ENCODE measurements at regions not wholly inside any gene's neighbourhood (a gene's known extent, or its start where the extent isn't known, plus 50 kb on each side); places are given as distances from the start of the nearest gene placed in this dataset.

- TF ChIP-seq GATA3 (IDR thresholded peaks at IDR 0.05; ENCODE audit: low read depth, low read length) (no peak), GATA2 (IDR thresholded peaks at IDR 0.05; ENCODE audit: low read depth, low read length) (no peak)
Observed at GRCh38 chr3:43882976-43883680, 192.4 kb downstream of the ABHD5 start.

DNA sequence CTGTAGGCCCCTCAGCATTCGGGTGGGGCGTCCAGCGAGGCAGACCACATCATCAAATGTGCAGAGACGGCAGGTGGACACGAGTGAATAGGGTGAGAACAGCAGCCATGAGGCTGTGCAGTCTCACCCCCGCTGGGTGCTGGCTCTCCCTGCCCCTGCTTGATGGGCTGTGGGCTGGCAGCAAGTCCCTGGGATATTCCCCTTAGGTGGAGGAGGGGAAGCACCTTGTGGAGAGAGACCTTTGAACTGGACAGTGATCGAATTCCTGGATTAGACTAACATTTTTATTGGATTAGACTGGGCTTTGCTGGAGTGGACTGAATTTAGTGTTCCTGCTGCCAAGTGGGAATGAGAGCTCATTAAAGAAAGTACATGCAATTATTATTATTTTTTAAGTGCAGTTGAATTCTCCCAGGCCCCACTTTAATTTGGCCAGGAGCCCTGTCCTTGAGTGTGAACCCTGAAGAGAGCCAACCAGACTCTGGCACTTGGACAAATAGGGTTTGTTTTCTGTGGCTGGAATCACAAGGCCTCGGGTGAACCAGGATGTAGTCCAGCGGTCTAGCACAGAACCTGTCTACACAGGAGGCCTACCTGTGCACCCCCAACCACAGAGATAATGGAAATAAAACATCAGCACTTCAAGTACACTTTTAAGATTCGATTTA, 193.1 kb downstream of the ABHD5 start:
- no peak for TF ChIP-seq GATA3 (IDR thresholded peaks at IDR 0.05; ENCODE audit: low read depth, low read length)
- TF ChIP-seq GATA2 (IDR thresholded peaks at IDR 0.05; ENCODE audit: low read depth, low read length), result no peak

DNA sequence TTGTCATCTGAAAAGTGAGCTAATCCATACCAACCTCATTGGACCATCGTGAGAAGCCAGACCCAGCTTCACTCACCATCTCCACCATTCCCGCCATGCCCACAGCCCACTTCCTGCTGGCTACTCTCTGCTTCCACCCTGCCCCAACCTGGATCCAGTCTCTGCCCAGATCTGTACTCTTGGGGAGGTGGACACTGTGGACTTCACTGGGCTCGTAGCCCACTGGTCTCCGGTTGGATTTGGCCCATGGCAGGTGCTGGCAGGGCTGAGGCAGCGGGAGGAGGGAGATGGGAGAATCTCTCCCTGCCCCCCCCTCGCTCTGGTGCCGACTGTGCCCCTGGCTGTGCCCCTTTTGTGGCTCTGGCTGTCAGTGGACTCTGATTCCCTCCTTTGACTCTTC, 193.8 kb downstream of the ABHD5 start:
- TF ChIP-seq GATA2 (IDR thresholded peaks at IDR 0.05; ENCODE audit: low read depth, low read length), result no peak
- TF ChIP-seq GATA3 (IDR thresholded peaks at IDR 0.05; ENCODE audit: low read depth, low read length), result no peak

- TF ChIP-seq GATA2 (IDR thresholded peaks at IDR 0.05; ENCODE audit: low read depth, low read length), result no peak
- no peak for TF ChIP-seq GATA3 (IDR thresholded peaks at IDR 0.05; ENCODE audit: low read depth, low read length)
Observed at GRCh38 chr3:43885908-43886618, 195.3 kb downstream of the ABHD5 start.

- TF ChIP-seq GATA2 (IDR thresholded peaks at IDR 0.05; ENCODE audit: low read depth, low read length) (no peak), GATA3 (IDR thresholded peaks at IDR 0.05; ENCODE audit: low read depth, low read length) (no peak)
Observed at GRCh38 chr3:43892061-43892460, 201.3 kb downstream of the ABHD5 start.

GRCh38 chr3:43892526-43892925, 201.8 kb downstream of the ABHD5 start:
- no peak for TF ChIP-seq GATA3 (IDR thresholded peaks at IDR 0.05; ENCODE audit: low read depth, low read length)
- no peak for TF ChIP-seq GATA2 (IDR thresholded peaks at IDR 0.05; ENCODE audit: low read depth, low read length)

DNA sequence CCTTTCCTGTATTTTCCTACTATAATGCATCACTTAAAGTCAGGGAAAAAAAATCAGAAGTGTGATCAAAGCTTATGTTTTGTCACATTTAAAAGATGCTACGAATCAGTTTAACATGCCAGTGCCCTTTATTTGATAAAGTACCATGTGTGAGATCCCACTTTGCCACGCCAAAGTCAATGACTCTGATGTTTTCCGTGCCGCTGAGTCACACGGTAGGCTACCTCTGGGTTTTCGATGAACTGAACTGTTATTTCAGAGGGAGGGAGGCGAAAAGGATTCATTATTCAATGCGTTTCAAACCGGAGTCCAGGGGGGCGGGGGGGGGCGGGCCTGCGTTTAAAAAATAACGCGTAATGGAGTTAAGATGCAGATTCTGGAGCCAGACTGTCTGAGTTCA, 203.0 kb downstream of the ABHD5 start:
- TF ChIP-seq GATA3 (IDR thresholded peaks at IDR 0.05; ENCODE audit: low read depth, low read length) (no peak), GATA2 (IDR thresholded peaks at IDR 0.05; ENCODE audit: low read depth, low read length) (no peak)

DNA sequence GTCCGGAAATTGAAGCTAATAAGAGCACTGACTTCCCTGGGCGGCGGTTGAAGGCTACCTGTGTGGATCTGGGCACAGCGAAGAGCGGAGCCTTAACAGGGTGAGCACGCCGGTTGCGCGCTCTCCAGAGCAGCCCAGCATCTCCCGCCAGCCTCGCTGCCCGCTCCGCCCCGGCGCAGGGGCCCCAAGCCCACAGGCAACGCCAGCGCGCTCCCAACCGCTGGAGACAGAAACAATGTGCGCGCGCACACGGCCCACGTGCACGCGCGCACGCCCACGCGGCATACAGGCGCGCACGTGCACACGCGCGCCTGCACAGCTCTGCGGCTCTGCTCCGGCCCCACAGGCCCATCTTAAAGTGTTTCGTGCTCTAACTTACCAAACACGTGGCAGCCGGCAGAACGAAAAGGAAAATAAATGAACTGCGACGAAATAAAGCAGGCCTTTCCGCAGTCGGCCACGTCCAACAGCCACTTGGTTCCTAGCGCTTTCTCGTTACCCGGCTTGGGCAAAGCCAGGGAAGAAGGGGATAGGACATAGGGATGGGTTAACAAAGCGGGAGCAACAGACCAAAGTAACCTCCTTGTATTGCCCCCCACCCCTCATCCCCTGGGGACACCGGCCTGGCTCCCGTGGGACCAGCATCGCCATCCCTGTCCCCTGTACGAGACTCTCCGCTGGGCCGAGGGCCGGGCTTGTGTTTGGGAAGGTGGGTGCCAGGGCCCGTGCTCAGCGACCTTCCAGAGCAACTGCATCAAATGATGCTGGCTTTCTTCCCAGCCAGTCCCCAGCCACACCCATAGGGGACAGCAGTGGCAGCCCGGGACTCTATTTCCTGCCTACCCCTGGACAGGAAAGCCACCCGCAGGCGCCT, 203.7 kb downstream of the ABHD5 start:
- no peak for TF ChIP-seq GATA2 (IDR thresholded peaks at IDR 0.05; ENCODE audit: low read depth, low read length)
- TF ChIP-seq GATA3 (IDR thresholded peaks at IDR 0.05; ENCODE audit: low read depth, low read length), result no peak

DNA sequence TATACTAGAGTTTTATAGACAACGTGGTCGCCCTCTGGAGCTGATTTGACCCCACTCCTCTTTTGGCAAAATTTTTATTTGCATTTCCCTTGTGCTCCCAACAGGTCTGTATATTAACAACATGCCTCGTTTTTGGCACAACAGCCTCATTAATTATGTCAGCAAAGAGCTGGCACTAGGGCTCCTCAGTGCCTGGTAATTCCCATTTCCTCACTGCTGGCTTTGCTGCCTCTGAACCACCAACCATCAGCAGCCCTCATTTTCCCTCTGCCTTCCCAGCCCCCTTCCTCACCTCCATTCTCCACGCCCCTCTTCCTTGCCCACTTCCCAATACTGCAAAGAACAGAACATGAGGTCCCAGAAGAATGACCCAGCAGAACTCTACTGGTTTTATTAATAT, 204.8 kb downstream of the ABHD5 start:
- TF ChIP-seq GATA2 (IDR thresholded peaks at IDR 0.05; ENCODE audit: low read depth, low read length) (no peak), GATA3 (IDR thresholded peaks at IDR 0.05; ENCODE audit: low read depth, low read length) (no peak)

DNA sequence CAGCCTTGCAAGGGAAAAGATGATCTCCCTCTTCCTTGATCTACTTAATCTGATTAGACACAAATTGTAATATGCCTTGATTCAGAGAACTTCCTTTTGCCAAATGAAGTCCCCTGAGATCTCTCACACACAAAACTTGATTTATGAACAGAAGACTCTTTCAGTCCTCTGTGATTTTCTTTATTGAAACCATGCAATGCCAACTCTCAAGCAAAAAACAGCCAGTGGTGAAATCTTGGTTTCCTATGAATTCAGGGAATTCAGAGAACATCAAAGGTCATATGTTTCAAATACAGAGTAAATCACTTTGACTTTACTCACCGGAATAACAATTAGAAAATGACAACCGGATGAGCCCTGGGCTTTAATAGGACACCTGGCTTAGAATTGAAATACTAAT, 211.7 kb downstream of the ABHD5 start:
- TF ChIP-seq GATA2 (IDR thresholded peaks at IDR 0.05; ENCODE audit: low read depth, low read length) (no peak), GATA3 (IDR thresholded peaks at IDR 0.05; ENCODE audit: low read depth, low read length) (no peak)

- no peak for TF ChIP-seq GATA3 (IDR thresholded peaks at IDR 0.05; ENCODE audit: low read depth, low read length)
- no peak for TF ChIP-seq GATA2 (IDR thresholded peaks at IDR 0.05; ENCODE audit: low read depth, low read length)
Observed at GRCh38 chr3:43905157-43905556, 214.4 kb downstream of the ABHD5 start.

GRCh38 chr3:43906849-43907507, 216.2 kb downstream of the ABHD5 start:
- TF ChIP-seq GATA3 (IDR thresholded peaks at IDR 0.05; ENCODE audit: low read depth, low read length) (no peak), GATA2 (IDR thresholded peaks at IDR 0.05; ENCODE audit: low read depth, low read length) (no peak)

- no peak for TF ChIP-seq GATA2 (IDR thresholded peaks at IDR 0.05; ENCODE audit: low read depth, low read length)
- no peak for TF ChIP-seq GATA3 (IDR thresholded peaks at IDR 0.05; ENCODE audit: low read depth, low read length)
Observed at GRCh38 chr3:43907508-43907858, 216.7 kb downstream of the ABHD5 start.

Data from SH-SY5Y (cell line).